Brain microvascular endothelial cell (primary cell): ENCODE measurements at regions not wholly inside any gene's neighbourhood (a gene's known extent, or its start where the extent isn't known, plus 50 kb on each side); places are given as distances from the start of the nearest gene placed in this dataset.

Experiments used
- DNase-seq: peaks from one replicate; pipeline ENCODE4 v3.0.0-alpha.2; 2020
- H3K27ac ChIP-seq: fragments of 250-450 bp; sonication (Bioruptor Pico); 2 replicates; pipeline ENCODE4 v1.5.1; 2020; ENCODE audit warnings: mild to moderate bottlenecking, moderate library complexity
- H3K27me3 ChIP-seq: fragments of 250-450 bp; sonication (Bioruptor Pico); replicated peaks from 2 replicates; pipeline ENCODE4 v1.5.1; 2020; ENCODE audit warnings: mild to moderate bottlenecking
- H3K36me3 ChIP-seq: fragments of 250-450 bp; sonication (Bioruptor Pico); replicated peaks from 2 replicates; pipeline ENCODE4 v1.5.1; 2020; ENCODE audit warnings: mild to moderate bottlenecking
- H3K4me3 ChIP-seq: 2 replicates; pipeline ENCODE4 v1.5.1; 2011; ENCODE audit warnings: low read depth, mild to moderate bottlenecking, control low read depth, low read length, moderate library complexity
- in situ Hi-C: cut with HindIII; loops from 2 replicates; pipeline ENCODE4 v1.10.0; 2017; ENCODE audit warnings: low sequenced_read_pairs, low pct_ligation_motif_present
- TF ChIP-seq, protein P1 (sequence below): IDR thresholded peaks from 2 replicates; pipeline ENCODE4 v1.5.1; 2011; ENCODE audit warnings: low read depth, mild to moderate bottlenecking, moderate library complexity, low read length, control low read depth, inconsistent platforms; ENCODE audit errors: missing control alignments

DNA sequence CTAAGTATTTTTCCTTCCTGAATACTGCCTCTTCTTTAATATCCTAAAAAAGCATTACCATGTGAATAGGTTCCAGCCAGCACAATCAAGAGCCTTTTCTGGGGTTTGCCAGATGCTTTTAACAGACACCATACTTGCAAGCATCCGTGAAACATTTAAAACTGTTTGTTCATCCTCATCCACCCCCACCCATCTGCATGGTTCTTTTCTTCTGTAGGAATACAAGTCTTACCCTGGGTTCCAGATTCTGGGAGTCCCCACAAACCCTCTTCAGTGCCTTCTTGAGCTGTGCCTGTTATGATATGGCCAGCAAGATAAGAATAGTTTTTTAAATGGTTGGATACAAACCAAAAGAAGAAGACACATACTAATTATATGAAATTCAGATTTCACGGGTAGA, 354.9 kb upstream of the PLXNA2 start:
- TF ChIP-seq, protein P1, sequence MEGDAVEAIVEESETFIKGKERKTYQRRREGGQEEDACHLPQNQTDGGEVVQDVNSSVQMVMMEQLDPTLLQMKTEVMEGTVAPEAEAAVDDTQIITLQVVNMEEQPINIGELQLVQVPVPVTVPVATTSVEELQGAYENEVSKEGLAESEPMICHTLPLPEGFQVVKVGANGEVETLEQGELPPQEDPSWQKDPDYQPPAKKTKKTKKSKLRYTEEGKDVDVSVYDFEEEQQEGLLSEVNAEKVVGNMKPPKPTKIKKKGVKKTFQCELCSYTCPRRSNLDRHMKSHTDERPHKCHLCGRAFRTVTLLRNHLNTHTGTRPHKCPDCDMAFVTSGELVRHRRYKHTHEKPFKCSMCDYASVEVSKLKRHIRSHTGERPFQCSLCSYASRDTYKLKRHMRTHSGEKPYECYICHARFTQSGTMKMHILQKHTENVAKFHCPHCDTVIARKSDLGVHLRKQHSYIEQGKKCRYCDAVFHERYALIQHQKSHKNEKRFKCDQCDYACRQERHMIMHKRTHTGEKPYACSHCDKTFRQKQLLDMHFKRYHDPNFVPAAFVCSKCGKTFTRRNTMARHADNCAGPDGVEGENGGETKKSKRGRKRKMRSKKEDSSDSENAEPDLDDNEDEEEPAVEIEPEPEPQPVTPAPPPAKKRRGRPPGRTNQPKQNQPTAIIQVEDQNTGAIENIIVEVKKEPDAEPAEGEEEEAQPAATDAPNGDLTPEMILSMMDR: no peak
- in situ Hi-C loops: no loop called here
- no peaks in the 10 kb centered on the region for H3K27me3 ChIP-seq

DNA sequence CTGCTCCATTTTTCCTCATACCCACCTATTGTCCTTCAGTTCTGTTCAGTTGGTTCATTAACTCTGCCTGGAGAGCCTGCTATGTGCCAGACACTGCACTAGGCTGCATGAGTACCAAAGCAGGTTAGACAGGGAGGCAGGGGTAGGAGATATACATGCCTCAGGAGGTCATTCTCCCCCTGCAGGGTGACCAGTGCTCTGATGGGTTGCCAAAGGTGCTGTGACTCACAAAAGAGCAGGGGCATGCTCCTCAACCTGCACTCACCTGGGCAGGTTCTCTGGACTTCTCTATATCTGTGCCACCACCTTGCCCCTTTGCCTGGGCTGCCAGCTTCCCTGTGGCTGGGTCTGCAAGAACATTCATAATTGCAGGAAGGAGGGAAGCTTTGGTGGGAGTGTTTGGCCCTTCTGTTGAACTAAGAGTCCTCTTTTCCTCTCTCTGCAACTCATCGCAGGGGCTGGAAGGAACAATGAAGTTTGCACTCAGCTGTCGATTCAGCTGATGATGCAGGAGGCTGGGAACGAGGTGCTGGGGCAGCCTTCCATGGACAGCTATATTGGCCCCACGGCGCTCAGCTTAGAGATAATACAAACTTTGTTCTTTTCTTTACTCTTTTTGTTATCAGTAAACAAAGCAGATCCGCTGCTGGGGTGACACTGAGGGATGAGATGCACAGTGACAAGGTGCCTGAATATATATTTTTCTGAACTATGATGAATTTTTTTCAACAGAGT, 356.4 kb upstream of the PLXNA2 start:
- TF ChIP-seq, protein P1: no peak
- H3K27ac ChIP-seq: no peak overlapping the region

More for the DNA sequence above, 354.9 kb upstream of the PLXNA2 start:
- Histone ChIP-seq H3K4me3 (no peak overlapping the region), H3K36me3 (no peaks in the 10 kb centered on the region), H3K27ac (no peak overlapping the region)
- DNase-seq: no peak

DNA sequence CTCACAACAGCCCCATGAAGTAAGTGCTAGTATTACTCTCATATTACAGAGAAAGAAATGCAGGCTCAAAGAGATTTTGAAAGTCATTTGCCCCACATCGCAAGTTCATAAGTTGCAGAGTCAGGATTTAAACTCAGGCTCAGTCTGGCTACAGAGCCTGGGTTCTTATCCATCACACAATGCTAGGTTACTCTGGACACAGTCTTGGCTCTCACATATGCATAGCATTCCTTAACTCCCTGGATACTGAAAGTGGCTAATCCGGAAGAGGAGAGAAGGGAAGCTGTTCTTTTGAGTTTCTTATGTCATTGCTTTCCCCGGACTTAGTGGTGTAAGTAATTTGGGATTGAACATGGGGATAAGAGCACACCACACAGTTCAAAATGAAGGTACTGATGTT, 357.4 kb upstream of the PLXNA2 start:
- no peaks in the 10 kb centered on the region for H3K27me3 ChIP-seq
- no peak for DNase-seq
- TF ChIP-seq, protein P1: no peak
- H3K36me3 ChIP-seq: no peaks in the 10 kb centered on the region
- H3K4me3 ChIP-seq: no peak overlapping the region
- H3K27ac ChIP-seq: no peak overlapping the region
- in situ Hi-C loops: no loop called here

More for the DNA sequence above, 356.4 kb upstream of the PLXNA2 start:
- Histone ChIP-seq H3K4me3 (no peak overlapping the region), H3K27me3 (no peaks in the 10 kb centered on the region), H3K36me3 (no peaks in the 10 kb centered on the region)
- no peak for DNase-seq
- in situ Hi-C loops: no loop called here

DNA sequence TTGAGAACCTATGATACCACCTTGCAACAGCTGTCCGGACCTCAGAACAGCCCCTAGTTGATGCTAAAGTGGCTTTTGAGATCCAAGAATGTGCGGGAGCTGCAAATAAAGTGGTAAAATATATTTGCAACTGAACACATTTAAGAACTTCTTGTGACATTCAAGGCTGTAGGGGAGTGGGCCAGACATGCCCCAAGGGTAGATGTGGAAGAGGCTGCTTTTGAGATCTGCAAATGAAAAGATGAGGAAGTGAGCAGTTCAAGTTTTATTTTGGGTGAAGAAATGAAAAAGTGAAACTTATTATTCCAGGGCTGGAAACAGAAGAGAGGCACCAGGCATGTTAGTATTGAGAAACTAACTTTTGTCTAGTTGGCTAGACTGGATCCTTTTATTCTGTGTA, 359.5 kb upstream of the PLXNA2 start:
- Histone ChIP-seq H3K27ac (no peak overlapping the region), H3K4me3 (no peak overlapping the region), H3K36me3 (no peaks in the 10 kb centered on the region), H3K27me3 (no peaks in the 10 kb centered on the region)
- DNase-seq: no peak
- TF ChIP-seq, protein P1: no peak
- in situ Hi-C loops: no loop called here

DNA sequence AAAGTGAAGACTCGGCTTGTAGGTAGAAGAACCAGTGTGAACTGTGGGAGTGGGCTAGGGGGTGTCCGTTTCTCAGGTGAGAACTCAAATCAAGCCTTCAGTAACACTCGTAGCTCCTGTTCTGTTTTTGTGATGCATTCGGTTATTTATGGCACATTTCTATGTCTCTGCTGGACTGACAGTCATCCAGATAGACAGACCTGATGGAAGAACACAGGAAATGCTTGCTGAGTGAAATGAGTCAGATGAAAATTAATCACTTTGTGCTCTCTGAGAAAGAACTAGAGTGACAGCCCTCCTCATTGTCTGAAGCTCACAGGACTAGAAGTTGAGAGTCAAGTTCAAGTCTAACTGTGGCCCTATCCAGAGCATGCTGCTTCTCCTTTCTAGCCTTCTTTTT, 360.1 kb upstream of the PLXNA2 start:
- DNase-seq: peak; percentile 54
- peak overlapping the region; percentile 20 for H3K27ac ChIP-seq
- no peaks in the 10 kb centered on the region for H3K36me3 ChIP-seq
- in situ Hi-C loops: no loop called here
- H3K27me3 ChIP-seq: no peaks in the 10 kb centered on the region
- H3K4me3 ChIP-seq: no peak overlapping the region
- TF ChIP-seq, protein P1: no peak

DNA sequence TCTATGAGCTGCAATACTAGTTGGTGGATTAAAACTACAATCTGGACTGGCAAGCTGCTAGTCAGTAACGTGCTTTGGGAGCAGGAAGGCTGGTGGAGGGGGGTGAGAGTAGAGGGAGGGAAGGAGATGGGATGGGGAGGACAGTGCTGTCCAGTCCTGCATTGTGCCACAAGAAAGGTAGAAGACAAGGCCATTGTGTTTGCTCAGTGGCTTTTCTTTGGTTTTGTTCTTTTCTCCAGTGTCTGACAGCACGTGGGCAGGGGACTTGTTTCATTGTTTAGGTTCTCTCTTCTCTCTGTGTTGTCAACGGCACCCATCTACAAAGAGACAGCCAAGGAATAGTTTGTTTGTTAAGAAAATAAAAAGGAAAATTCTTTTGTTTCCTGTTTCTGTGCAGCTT, 362.8 kb upstream of the PLXNA2 start:
- TF ChIP-seq, protein P1: no peak
- in situ Hi-C loops: no loop called here
- no peak overlapping the region for H3K27ac ChIP-seq
- no peaks in the 10 kb centered on the region for H3K27me3 ChIP-seq
- H3K4me3 ChIP-seq: no peak overlapping the region
- no peak for DNase-seq
- no peaks in the 10 kb centered on the region for H3K36me3 ChIP-seq
